ENCODE measurements at regions not wholly inside any gene's neighbourhood (a gene's known extent, or its start where the extent isn't known, plus 50 kb on each side); places are given as distances from the start of the nearest gene placed in this dataset.

GRCh38 chr11:70630068-70630467, 231.7 kb downstream of the CTTN start:
- Histone ChIP-seq H2AFZ (ENCODE audit: low read depth, low read length) (no peak overlapping the region), H3K4me1 (ENCODE audit: insufficient read depth, low read length) (no peaks in the 10 kb centered on the region), H3K9ac (ENCODE audit: low read depth, low read length) (no peak overlapping the region), H3K27me3 (ENCODE audit: insufficient read depth, low read length, poor library complexity) (no peaks in the 10 kb centered on the region), H3K4me2 (ENCODE audit: insufficient read depth, low read length) (no peak overlapping the region), H3K27ac (ENCODE audit: low read length) (no peak overlapping the region), H3K79me2 (ENCODE audit: insufficient read depth, low read length) (no peaks in the 10 kb centered on the region), H3K4me3 (ENCODE audit: low read depth in 1 of 2, low read length in 2 of 2) (no peak overlapping the region), H3K9me3 (ENCODE audit: insufficient read depth, low read length, severe bottlenecking) (no peaks in the 10 kb centered on the region), H4K20me1 (ENCODE audit: insufficient read depth, low read length) (peaks cover 5% of the 10 kb centered on the region; the same call in 1 of the 2 replicates), H3K36me3 (ENCODE audit: insufficient read depth, low read length) (no peaks in the 10 kb centered on the region)
- DNase-seq (no peak), ATAC-seq (ENCODE audit: insufficient read depth, low read depth) (no peak)
- TF ChIP-seq EZH2 (IDR thresholded peaks at IDR 0.05; ENCODE audit: borderline replicate concordance, low read depth, low read length, severe bottlenecking), result no peak
- TF ChIP-seq, protein P1, sequence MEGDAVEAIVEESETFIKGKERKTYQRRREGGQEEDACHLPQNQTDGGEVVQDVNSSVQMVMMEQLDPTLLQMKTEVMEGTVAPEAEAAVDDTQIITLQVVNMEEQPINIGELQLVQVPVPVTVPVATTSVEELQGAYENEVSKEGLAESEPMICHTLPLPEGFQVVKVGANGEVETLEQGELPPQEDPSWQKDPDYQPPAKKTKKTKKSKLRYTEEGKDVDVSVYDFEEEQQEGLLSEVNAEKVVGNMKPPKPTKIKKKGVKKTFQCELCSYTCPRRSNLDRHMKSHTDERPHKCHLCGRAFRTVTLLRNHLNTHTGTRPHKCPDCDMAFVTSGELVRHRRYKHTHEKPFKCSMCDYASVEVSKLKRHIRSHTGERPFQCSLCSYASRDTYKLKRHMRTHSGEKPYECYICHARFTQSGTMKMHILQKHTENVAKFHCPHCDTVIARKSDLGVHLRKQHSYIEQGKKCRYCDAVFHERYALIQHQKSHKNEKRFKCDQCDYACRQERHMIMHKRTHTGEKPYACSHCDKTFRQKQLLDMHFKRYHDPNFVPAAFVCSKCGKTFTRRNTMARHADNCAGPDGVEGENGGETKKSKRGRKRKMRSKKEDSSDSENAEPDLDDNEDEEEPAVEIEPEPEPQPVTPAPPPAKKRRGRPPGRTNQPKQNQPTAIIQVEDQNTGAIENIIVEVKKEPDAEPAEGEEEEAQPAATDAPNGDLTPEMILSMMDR (IDR thresholded peaks at IDR 0.05; ENCODE audit: borderline replicate concordance, extremely low read depth, low read length, poor library complexity, severe bottlenecking), result no peak

GRCh38 chr11:70630816-70631623, 232.7 kb downstream of the CTTN start:
- no peaks in the 10 kb centered on the region for H3K4me1 ChIP-seq (ENCODE audit: insufficient read depth, low read length)
- H3K36me3 ChIP-seq (ENCODE audit: insufficient read depth, low read length), result no peaks in the 10 kb centered on the region
- no peak overlapping the region for H3K9ac ChIP-seq (ENCODE audit: low read depth, low read length)
- no peaks in the 10 kb centered on the region for H3K79me2 ChIP-seq (ENCODE audit: insufficient read depth, low read length)
- no peak overlapping the region for H3K4me2 ChIP-seq (ENCODE audit: insufficient read depth, low read length)
- H3K27ac ChIP-seq (ENCODE audit: low read length), result no peak overlapping the region
- DNase-seq, result no peak
- H3K9me3 ChIP-seq (ENCODE audit: insufficient read depth, low read length, severe bottlenecking), result no peaks in the 10 kb centered on the region
- H3K27me3 ChIP-seq (ENCODE audit: insufficient read depth, low read length, poor library complexity), result no peaks in the 10 kb centered on the region
- ATAC-seq (ENCODE audit: insufficient read depth, low read depth), result no peak
- H2AFZ ChIP-seq (ENCODE audit: low read depth, low read length), result no peak overlapping the region
- H4K20me1 ChIP-seq (ENCODE audit: insufficient read depth, low read length), result peaks cover 2% of the 10 kb centered on the region; the same call in 1 of the 2 replicates
- H3K4me3 ChIP-seq (ENCODE audit: low read depth in 1 of 2, low read length in 2 of 2), result no peak overlapping the region
- no peak for TF ChIP-seq EZH2 (IDR thresholded peaks at IDR 0.05; ENCODE audit: borderline replicate concordance, low read depth, low read length, severe bottlenecking)

- no peaks in the 10 kb centered on the region for H3K9me3 ChIP-seq (ENCODE audit: insufficient read depth, low read length, severe bottlenecking)
- no peaks in the 10 kb centered on the region for H4K20me1 ChIP-seq (ENCODE audit: insufficient read depth, low read length)
- ATAC-seq (ENCODE audit: insufficient read depth, low read depth) (no peak), DNase-seq (no peak)
- no peak for TF ChIP-seq EZH2 (IDR thresholded peaks at IDR 0.05; ENCODE audit: borderline replicate concordance, low read depth, low read length, severe bottlenecking)
- TF ChIP-seq, protein P1 (IDR thresholded peaks at IDR 0.05; ENCODE audit: borderline replicate concordance, extremely low read depth, low read length, poor library complexity, severe bottlenecking), result no peak
- no peaks in the 10 kb centered on the region for H3K79me2 ChIP-seq (ENCODE audit: insufficient read depth, low read length)
- H2AFZ ChIP-seq (ENCODE audit: low read depth, low read length), result no peak overlapping the region
- H3K4me2 ChIP-seq (ENCODE audit: insufficient read depth, low read length), result no peak overlapping the region
- no peaks in the 10 kb centered on the region for H3K27me3 ChIP-seq (ENCODE audit: insufficient read depth, low read length, poor library complexity)
- H3K4me3 ChIP-seq (ENCODE audit: low read depth in 1 of 2, low read length in 2 of 2), result no peak overlapping the region
- no peak overlapping the region for H3K27ac ChIP-seq (ENCODE audit: low read length)
- H3K9ac ChIP-seq (ENCODE audit: low read depth, low read length), result no peak overlapping the region
- no peaks in the 10 kb centered on the region for H3K36me3 ChIP-seq (ENCODE audit: insufficient read depth, low read length)
- no peaks in the 10 kb centered on the region for H3K4me1 ChIP-seq (ENCODE audit: insufficient read depth, low read length)
Measured at GRCh38 chr11:70631624-70632047, 233.3 kb downstream of the CTTN start.

DNA sequence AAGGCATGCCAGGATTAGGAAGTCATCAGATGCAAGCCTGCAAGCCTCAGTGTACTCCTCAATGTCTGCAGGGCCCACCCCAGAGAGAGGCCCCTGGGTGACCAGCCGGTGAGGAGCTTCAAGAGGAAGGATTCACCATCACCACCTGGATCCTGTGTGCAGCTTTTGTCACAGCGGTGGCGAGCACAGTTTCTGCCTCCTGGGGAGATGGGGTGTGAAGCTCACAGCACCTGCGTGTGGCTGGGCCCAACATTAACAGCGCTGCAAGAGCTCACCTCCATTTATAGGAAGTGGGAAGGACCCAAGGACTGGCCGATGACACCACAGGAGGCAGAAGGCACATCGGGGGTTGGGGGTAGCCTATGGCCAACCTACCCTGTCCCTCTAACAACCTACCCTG, 235.3 kb downstream of the CTTN start:
- Histone ChIP-seq H3K36me3 (ENCODE audit: insufficient read depth, low read length) (no peaks in the 10 kb centered on the region), H4K20me1 (ENCODE audit: insufficient read depth, low read length) (no peaks in the 10 kb centered on the region), H3K9me3 (ENCODE audit: insufficient read depth, low read length, severe bottlenecking) (no peaks in the 10 kb centered on the region), H3K79me2 (ENCODE audit: insufficient read depth, low read length) (no peaks in the 10 kb centered on the region), H3K27me3 (ENCODE audit: insufficient read depth, low read length, poor library complexity) (no peaks in the 10 kb centered on the region), H3K27ac (ENCODE audit: low read length) (no peak overlapping the region), H3K9ac (ENCODE audit: low read depth, low read length) (no peak overlapping the region), H3K4me1 (ENCODE audit: insufficient read depth, low read length) (no peaks in the 10 kb centered on the region), H2AFZ (ENCODE audit: low read depth, low read length) (no peak overlapping the region), H3K4me2 (ENCODE audit: insufficient read depth, low read length) (no peak overlapping the region), H3K4me3 (ENCODE audit: low read depth in 1 of 2, low read length in 2 of 2) (no peak overlapping the region)
- DNase-seq (no peak), ATAC-seq (ENCODE audit: insufficient read depth, low read depth) (no peak)
- TF ChIP-seq EZH2 (IDR thresholded peaks at IDR 0.05; ENCODE audit: borderline replicate concordance, low read depth, low read length, severe bottlenecking), result no peak
- TF ChIP-seq, protein P1 (IDR thresholded peaks at IDR 0.05; ENCODE audit: borderline replicate concordance, extremely low read depth, low read length, poor library complexity, severe bottlenecking), result no peak
